GM23248 (cell line): ENCODE measurements at regions not wholly inside any gene's neighbourhood (a gene's known extent, or its start where the extent isn't known, plus 50 kb on each side); places are given as distances from the start of the nearest gene placed in this dataset.

Experiments
- EZH2 ChIP-seq: fragments of 200-600 bp; sonication (generic); IDR thresholded peaks from 2 replicates; pipeline ENCODE4 v1.6.1; 2018; ENCODE audit warnings: antibody characterized with exemption, mild to moderate bottlenecking; ENCODE audit not compliant: insufficient read depth, poor library complexity, severe bottlenecking
- EZH2phosphoT487 ChIP-seq: fragments of 200-600 bp; sonication (generic); IDR thresholded peaks from 2 replicates; pipeline ENCODE4 v1.6.1; 2018; ENCODE audit warnings: antibody characterized with exemption, moderate library complexity, mild to moderate bottlenecking, low read depth; ENCODE audit not compliant: insufficient read depth

DNA sequence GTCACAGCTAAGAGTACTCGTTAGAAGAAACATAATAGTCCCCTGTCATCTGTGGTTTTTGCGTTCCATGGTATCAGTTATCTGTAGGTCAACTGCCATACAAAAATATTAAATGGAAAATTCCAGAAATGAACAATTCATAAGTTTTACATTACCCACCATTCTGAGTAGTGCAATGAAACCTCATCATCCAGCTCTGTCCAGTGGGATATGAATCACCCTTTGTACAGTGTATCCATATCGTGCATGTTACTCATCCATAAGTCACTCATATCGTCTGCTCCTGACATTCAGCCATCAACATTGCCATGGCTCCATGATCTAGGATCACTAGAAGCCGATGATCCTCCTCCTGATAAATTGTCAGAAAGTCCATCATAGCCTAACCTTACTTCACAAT lies 174.9 kb upstream of the C11orf87 start:
- TF ChIP-seq EZH2 (no peak), EZH2phosphoT487 (no peak)
